Type B pancreatic cell (in vitro differentiated cells): ENCODE measurements at regions not wholly inside any gene's neighbourhood (a gene's known extent, or its start where the extent isn't known, plus 50 kb on each side); places are given as distances from the start of the nearest gene placed in this dataset.
A peak's percentile ranks its signal among the peaks of the same experiment; 100 is the strongest.

ENCODE experiments used
- DNase-seq: peaks from one replicate; pipeline ENCODE4 v3.0.0; 2021; ENCODE audit warnings: mixed read lengths; ENCODE audit not compliant: unreplicated experiment; ENCODE audit errors: extremely low spot score
- H3K27ac Mint-ChIP-seq: 2 replicates; pipeline ENCODE4 v1.8.0; 2021; ENCODE audit warnings: mild to moderate bottlenecking, mixed read lengths
- H3K27me3 Mint-ChIP-seq: 2 replicates; pipeline ENCODE4 v1.8.0; 2021; ENCODE audit warnings: mixed read lengths
- H3K36me3 Mint-ChIP-seq: 2 replicates; pipeline ENCODE4 v1.8.0; 2021; ENCODE audit warnings: mixed read lengths
- H3K4me1 Mint-ChIP-seq: one replicate; pipeline ENCODE4 v1.8.0; 2021; ENCODE audit warnings: mixed read lengths; ENCODE audit not compliant: unreplicated experiment
- H3K4me3 Mint-ChIP-seq: 2 replicates; pipeline ENCODE4 v1.8.0; 2021; ENCODE audit warnings: mild to moderate bottlenecking, mixed read lengths
- H3K9me3 Mint-ChIP-seq: 2 replicates; pipeline ENCODE4 v1.8.0; 2021; ENCODE audit warnings: mixed read lengths
- CTCF ChIP-seq: fragments of 200-600 bp; sonication (generic); conservative IDR thresholded peaks from 2 replicates; pipeline ENCODE4 v1.5.0; 2021; ENCODE audit warnings: antibody characterized with exemption, mild to moderate bottlenecking

GRCh38 chr20:16945619-16946018 is 197.5 kb downstream of the OTOR start:
- no peak for TF ChIP-seq CTCF
- DNase-seq = no peak
- Mint-ChIP-seq H3K27ac (peak overlapping the region; percentile 56), H3K4me1 (peaks cover 16% of the 10 kb centered on the region), H3K9me3 (peaks cover 2% of the 10 kb centered on the region), H3K27me3 (peaks cover 2% of the 10 kb centered on the region), H3K36me3 (no peaks in the 10 kb centered on the region), H3K4me3 (peak overlapping the region; percentile 4)

- H3K9me3 Mint-ChIP-seq = peaks cover 5% of the 10 kb centered on the region
- peak overlapping the region; percentile 56 for H3K27ac Mint-ChIP-seq
- no peak for TF ChIP-seq CTCF
- H3K4me3 Mint-ChIP-seq = no peak overlapping the region
- no peak for DNase-seq
- H3K27me3 Mint-ChIP-seq = no peaks in the 10 kb centered on the region
- peaks cover 18% of the 10 kb centered on the region for H3K4me1 Mint-ChIP-seq
- H3K36me3 Mint-ChIP-seq = no peaks in the 10 kb centered on the region
Observed at GRCh38 chr20:16946097-16946496, 197.9 kb downstream of the OTOR start.

GRCh38 chr20:16947479-16947878 is 199.3 kb downstream of the OTOR start:
- no peaks in the 10 kb centered on the region for H3K36me3 Mint-ChIP-seq

GRCh38 chr20:16951876-16952275 is 203.7 kb downstream of the OTOR start:
- peak overlapping the region; percentile 5 for H3K4me3 Mint-ChIP-seq
- no peak for TF ChIP-seq CTCF
- no peaks in the 10 kb centered on the region for H3K27me3 Mint-ChIP-seq
- H3K36me3 Mint-ChIP-seq = no peaks in the 10 kb centered on the region
- peaks cover 10% of the 10 kb centered on the region for H3K4me1 Mint-ChIP-seq
- no peak for DNase-seq
- H3K9me3 Mint-ChIP-seq = peaks cover 5% of the 10 kb centered on the region
- H3K27ac Mint-ChIP-seq = peak overlapping the region; percentile 78

More at GRCh38 chr20:16947479-16947878, 199.3 kb downstream of the OTOR start:
- Mint-ChIP-seq H3K4me3 (no peak overlapping the region), H3K27ac (peak overlapping the region; percentile 2), H3K4me1 (peaks cover 18% of the 10 kb centered on the region), H3K27me3 (no peaks in the 10 kb centered on the region), H3K9me3 (peaks cover 5% of the 10 kb centered on the region)
- no peak for TF ChIP-seq CTCF
- DNase-seq = no peak

- no peak for DNase-seq
- no peaks in the 10 kb centered on the region for H3K27me3 Mint-ChIP-seq
- peaks cover 10% of the 10 kb centered on the region for H3K4me1 Mint-ChIP-seq
- H3K9me3 Mint-ChIP-seq = peaks cover 5% of the 10 kb centered on the region
- no peak for TF ChIP-seq CTCF
- H3K36me3 Mint-ChIP-seq = no peaks in the 10 kb centered on the region
- no peak overlapping the region for H3K4me3 Mint-ChIP-seq
- no peak overlapping the region for H3K27ac Mint-ChIP-seq
Observed at GRCh38 chr20:16952965-16953364, 204.8 kb downstream of the OTOR start.

- Mint-ChIP-seq H3K4me1 (peaks cover 10% of the 10 kb centered on the region), H3K27me3 (no peaks in the 10 kb centered on the region), H3K36me3 (no peaks in the 10 kb centered on the region), H3K9me3 (peaks cover 5% of the 10 kb centered on the region), H3K4me3 (no peak overlapping the region), H3K27ac (no peak overlapping the region)
- TF ChIP-seq CTCF = no peak
- DNase-seq = no peak
Observed at GRCh38 chr20:16953858-16954257, 205.7 kb downstream of the OTOR start.
